ENCODE measurements at regions not wholly inside any gene's neighbourhood (a gene's known extent, or its start where the extent isn't known, plus 50 kb on each side); places are given as distances from the start of the nearest gene placed in this dataset.

GRCh38 chr11:47918370-47918690 is 62.0 kb upstream of the PTPRJ start:
- H3K27ac ChIP-seq = peak overlapping the region in 1 of 2 donors; percentile 66
- intact Hi-C loops (cut with DNase I; ENCODE audit: low total_unique reads) = no loop called here
- H3K36me3 ChIP-seq (ENCODE audit: low read depth, missing control alignments) = no peaks in the 10 kb centered on the region
- 33 to 44% methylated on average over 3 of the region's 3 CpGs for WGBS, 2 donors
- H3K27me3 ChIP-seq = no peaks in the 10 kb centered on the region
- no peaks in the 10 kb centered on the region for H3K9me3 ChIP-seq
- no peak for DNase-seq
- H3K4me3 ChIP-seq = no peak overlapping the region
- peaks cover 3% of the 10 kb centered on the region for H3K4me1 ChIP-seq
- no peak for TF ChIP-seq POLR2A (IDR thresholded peaks at IDR 0.05)
- TF ChIP-seq, protein P1, sequence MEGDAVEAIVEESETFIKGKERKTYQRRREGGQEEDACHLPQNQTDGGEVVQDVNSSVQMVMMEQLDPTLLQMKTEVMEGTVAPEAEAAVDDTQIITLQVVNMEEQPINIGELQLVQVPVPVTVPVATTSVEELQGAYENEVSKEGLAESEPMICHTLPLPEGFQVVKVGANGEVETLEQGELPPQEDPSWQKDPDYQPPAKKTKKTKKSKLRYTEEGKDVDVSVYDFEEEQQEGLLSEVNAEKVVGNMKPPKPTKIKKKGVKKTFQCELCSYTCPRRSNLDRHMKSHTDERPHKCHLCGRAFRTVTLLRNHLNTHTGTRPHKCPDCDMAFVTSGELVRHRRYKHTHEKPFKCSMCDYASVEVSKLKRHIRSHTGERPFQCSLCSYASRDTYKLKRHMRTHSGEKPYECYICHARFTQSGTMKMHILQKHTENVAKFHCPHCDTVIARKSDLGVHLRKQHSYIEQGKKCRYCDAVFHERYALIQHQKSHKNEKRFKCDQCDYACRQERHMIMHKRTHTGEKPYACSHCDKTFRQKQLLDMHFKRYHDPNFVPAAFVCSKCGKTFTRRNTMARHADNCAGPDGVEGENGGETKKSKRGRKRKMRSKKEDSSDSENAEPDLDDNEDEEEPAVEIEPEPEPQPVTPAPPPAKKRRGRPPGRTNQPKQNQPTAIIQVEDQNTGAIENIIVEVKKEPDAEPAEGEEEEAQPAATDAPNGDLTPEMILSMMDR (IDR thresholded peaks at IDR 0.05) = no peak

DNA sequence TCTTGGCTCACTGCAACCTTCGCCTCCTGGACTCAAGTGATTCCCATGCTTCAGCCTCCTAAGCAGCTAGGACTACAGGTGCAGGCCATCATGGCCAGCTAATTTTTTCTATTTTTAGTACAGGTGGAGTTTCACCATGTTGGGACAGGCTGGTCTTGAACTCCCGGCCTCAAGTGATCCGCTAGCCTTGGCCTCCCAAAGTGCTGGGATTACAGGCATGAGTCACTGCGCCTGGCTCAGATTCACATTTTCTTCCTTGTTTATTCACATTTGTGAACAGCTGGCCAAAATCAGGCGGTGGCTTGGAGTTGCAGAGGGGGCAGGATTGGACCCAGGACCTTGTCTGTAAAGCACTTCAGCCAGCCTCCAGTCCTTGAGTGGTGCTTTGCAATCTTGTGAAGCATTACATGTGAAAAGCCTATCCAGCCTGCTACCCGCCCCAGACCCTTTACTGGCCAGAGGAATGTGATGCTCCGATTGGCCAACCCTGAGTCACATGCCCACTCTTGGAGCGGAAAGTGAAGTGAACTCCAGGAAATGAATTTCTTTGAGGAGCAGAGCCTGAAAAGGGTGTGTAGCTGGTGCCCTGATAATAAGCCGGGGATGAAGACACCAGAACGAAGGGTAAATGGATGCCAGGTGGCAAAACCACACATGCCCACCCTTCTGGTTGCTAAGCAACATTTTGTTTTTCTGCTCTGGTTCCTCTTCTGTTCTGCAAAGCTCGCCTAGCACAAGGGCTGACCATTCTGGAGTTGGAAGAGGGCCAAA is 62.6 kb upstream of the PTPRJ start:
- Histone ChIP-seq H3K4me3 (no peak overlapping the region), H3K36me3 (ENCODE audit: low read depth, missing control alignments) (no peaks in the 10 kb centered on the region), H3K9me3 (no peaks in the 10 kb centered on the region), H3K4me1 (peaks cover 3% of the 10 kb centered on the region), H3K27ac (peak overlapping the region in 1 of 2 donors; percentile 66), H3K27me3 (no peaks in the 10 kb centered on the region)
- intact Hi-C loops (cut with DNase I; ENCODE audit: low total_unique reads) = no loop called here
- peak; percentile 82 for DNase-seq
- WGBS, 2 donors = 51 to 60% methylated on average over 11 of the region's 11 CpGs
- no peak for TF ChIP-seq POLR2A (IDR thresholded peaks at IDR 0.05)
- TF ChIP-seq, protein P1 (IDR thresholded peaks at IDR 0.05) = no peak

DNA sequence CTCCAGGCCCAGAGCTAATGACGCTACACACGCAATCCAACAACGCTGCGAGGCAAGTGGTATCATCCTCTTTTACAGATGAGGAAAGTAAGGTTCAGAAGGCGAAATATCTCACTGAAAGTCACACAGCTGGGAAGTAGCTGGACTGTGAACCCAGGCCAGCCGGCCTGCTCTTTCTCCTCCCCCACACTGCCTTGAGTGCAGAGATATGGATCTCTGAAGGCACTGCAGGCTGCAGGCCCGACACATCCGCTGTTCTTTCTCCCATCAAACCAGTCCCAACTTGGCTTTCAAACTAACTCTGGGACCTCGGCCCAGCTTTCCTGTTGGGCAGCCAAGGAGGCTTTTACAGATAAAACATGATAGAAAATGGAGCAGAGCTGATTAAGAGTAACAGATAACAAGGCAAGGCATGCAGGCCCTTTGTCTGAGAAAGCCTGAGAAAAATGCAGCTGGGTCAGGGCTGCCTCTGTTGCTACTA is 64.0 kb upstream of the PTPRJ start:
- intact Hi-C loops (cut with DNase I; ENCODE audit: low total_unique reads) = no loop called here
- no peak for TF ChIP-seq POLR2A (IDR thresholded peaks at IDR 0.05)
- TF ChIP-seq, protein P1 (IDR thresholded peaks at IDR 0.05) = no peak
- H3K9me3 ChIP-seq = no peaks in the 10 kb centered on the region
- H3K4me3 ChIP-seq = no peak overlapping the region
- H3K27me3 ChIP-seq = no peaks in the 10 kb centered on the region
- peak; percentile 35 for DNase-seq
- peaks cover 3% of the 10 kb centered on the region for H3K4me1 ChIP-seq
- no peaks in the 10 kb centered on the region for H3K36me3 ChIP-seq (ENCODE audit: low read depth, missing control alignments)
- peak overlapping the region in 1 of 2 donors; percentile 15 for H3K27ac ChIP-seq
- WGBS, 2 donors = 51 to 53% methylated on average over 9 of the region's 9 CpGs

GRCh38 chr11:47915783-47916182 is 64.6 kb upstream of the PTPRJ start:
- Histone ChIP-seq H3K27ac (no peak overlapping the region), H3K36me3 (ENCODE audit: low read depth, missing control alignments) (no peaks in the 10 kb centered on the region), H3K4me1 (peaks cover 3% of the 10 kb centered on the region), H3K9me3 (no peaks in the 10 kb centered on the region), H3K27me3 (no peaks in the 10 kb centered on the region), H3K4me3 (no peak overlapping the region)
- DNase-seq = no peak
- intact Hi-C loops (cut with DNase I; ENCODE audit: low total_unique reads) = no loop called here
- TF ChIP-seq POLR2A (IDR thresholded peaks at IDR 0.05) = no peak
- TF ChIP-seq, protein P1 (IDR thresholded peaks at IDR 0.05) = no peak

GRCh38 chr11:47915374-47915773 is 65.0 kb upstream of the PTPRJ start:
- Histone ChIP-seq H3K27ac (no peak overlapping the region), H3K9me3 (no peaks in the 10 kb centered on the region), H3K4me3 (no peak overlapping the region), H3K36me3 (ENCODE audit: low read depth, missing control alignments) (no peaks in the 10 kb centered on the region), H3K27me3 (no peaks in the 10 kb centered on the region), H3K4me1 (peaks cover 3% of the 10 kb centered on the region)
- no peak for DNase-seq
- WGBS, 2 donors = 67 to 82% methylated on average over 8 to 9 of the region's 9 CpGs
- intact Hi-C loops (cut with DNase I; ENCODE audit: low total_unique reads) = no loop called here
- TF ChIP-seq, protein P1 (IDR thresholded peaks at IDR 0.05) = no peak
- no peak for TF ChIP-seq POLR2A (IDR thresholded peaks at IDR 0.05)
